Nephron (organoid): ENCODE measurements at regions not wholly inside any gene's neighbourhood (a gene's known extent, or its start where the extent isn't known, plus 50 kb on each side); places are given as distances from the start of the nearest gene placed in this dataset.

Experiments
- H3K27ac Mint-ChIP-seq, 3 experiments: 2 replicates each; pipeline ENCODE4 v1.8.0; 2020; ENCODE audit warnings: mixed read lengths in 3 of 3, mild to moderate bottlenecking in 2 of 3, moderate library complexity in 1 of 3
- H3K27me3 Mint-ChIP-seq: 2 replicates; pipeline ENCODE4 v1.8.0; 2021; ENCODE audit warnings: low read depth, mild to moderate bottlenecking, moderate library complexity, mixed read lengths
- H3K36me3 Mint-ChIP-seq: 2 replicates; pipeline ENCODE4 v1.8.0; 2020; ENCODE audit warnings: low read depth, mixed read lengths
- H3K4me1 Mint-ChIP-seq: 2 replicates; pipeline ENCODE4 v1.8.0; 2020; ENCODE audit warnings: mixed read lengths
- H3K4me3 Mint-ChIP-seq, 3 experiments: 2 replicates each; pipeline ENCODE4 v1.8.0; 2020; ENCODE audit warnings: mild to moderate bottlenecking in 3 of 3, mixed read lengths in 3 of 3, moderate library complexity in 2 of 3
- H3K9me3 Mint-ChIP-seq: 2 replicates; pipeline ENCODE4 v1.8.0; 2020; ENCODE audit warnings: mixed read lengths
- CTCF ChIP-seq, 3 experiments: fragments of 200-600 bp; sonication (generic); IDR thresholded peaks; one replicate each; pipeline ENCODE4 v1.5.0; 2021; ENCODE audit warnings: antibody characterized with exemption in 3 of 3; ENCODE audit not compliant: unreplicated experiment in 3 of 3

GRCh38 chr6:96469312-96469711, 52.3 kb upstream of the UFL1 start:
- H3K9me3 Mint-ChIP-seq = no peaks in the 10 kb centered on the region
- H3K4me1 Mint-ChIP-seq = no peaks in the 10 kb centered on the region
- peak in 1 of 3 experiments; percentile 19 for TF ChIP-seq CTCF (IDR thresholded peaks at IDR 0.05; ENCODE audit: unreplicated experiment in 3 of 3)
- H3K27me3 Mint-ChIP-seq = peaks cover 4% of the 10 kb centered on the region
- H3K4me3 Mint-ChIP-seq = no peak overlapping the region
- no peaks in the 10 kb centered on the region for H3K36me3 Mint-ChIP-seq
- H3K27ac Mint-ChIP-seq = no peak overlapping the region

GRCh38 chr6:96470296-96470695, 51.3 kb upstream of the UFL1 start:
- peaks cover 6% of the 10 kb centered on the region for H3K9me3 Mint-ChIP-seq
- H3K36me3 Mint-ChIP-seq = no peaks in the 10 kb centered on the region
- H3K27ac Mint-ChIP-seq = no peak overlapping the region
- H3K4me3 Mint-ChIP-seq = no peak overlapping the region
- TF ChIP-seq CTCF (IDR thresholded peaks at IDR 0.05; ENCODE audit: unreplicated experiment in 3 of 3) = no peak
- peaks cover 4% of the 10 kb centered on the region for H3K27me3 Mint-ChIP-seq
- no peaks in the 10 kb centered on the region for H3K4me1 Mint-ChIP-seq
